GM21723 (cell line): ENCODE measurements at regions not wholly inside any gene's neighbourhood (a gene's known extent, or its start where the extent isn't known, plus 50 kb on each side); places are given as distances from the start of the nearest gene placed in this dataset.

Experiments
- ATAC-seq: cut with Tn5 transposase; IDR thresholded peaks from one replicate; pipeline ENCODE4 v1.9.1; 2021; ENCODE audit warnings: mild to moderate bottlenecking, moderate library complexity; ENCODE audit not compliant: unreplicated experiment

- no peak for ATAC-seq
Measured at GRCh38 chr9:22278426-22278825, 168.2 kb upstream of the DMRTA1 start.

DNA sequence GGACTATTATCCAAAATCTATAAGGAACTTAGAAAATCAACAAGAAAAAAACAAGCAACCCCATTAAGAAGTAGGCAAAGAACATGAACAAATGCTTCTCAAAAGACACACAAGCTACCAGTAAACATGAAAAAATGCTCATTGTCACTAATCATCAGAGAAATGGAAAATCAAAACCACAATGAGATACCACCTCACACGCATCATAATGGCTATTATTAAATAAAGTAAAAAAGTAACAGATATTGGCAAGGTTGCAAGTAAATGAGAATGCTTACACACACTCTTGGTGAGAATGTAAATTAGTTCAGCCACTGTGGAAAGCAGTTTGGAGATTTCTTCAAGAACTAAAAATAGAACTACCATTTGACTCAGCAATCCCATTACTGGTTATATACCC, 167.0 kb upstream of the DMRTA1 start:
- ATAC-seq = no peak

DNA sequence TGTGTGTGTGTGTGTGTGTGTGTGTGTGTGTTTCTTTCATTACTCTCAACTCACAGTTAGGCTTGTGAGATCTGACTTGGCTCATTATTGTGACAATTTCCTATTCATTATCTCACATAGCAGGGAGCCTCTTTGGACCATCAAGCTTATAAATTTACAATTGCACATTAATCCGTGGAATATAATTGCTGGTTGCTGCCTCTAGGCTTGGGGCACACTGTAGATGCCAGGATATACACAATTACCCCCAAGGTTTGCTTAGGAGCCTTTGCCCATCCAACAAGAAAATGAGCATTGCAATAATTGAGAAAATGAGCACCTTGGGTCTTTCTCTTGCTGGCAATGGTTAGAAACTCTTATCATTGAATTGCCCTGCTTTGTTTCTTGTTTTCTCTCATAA, 161.6 kb upstream of the DMRTA1 start:
- ATAC-seq = no peak

DNA sequence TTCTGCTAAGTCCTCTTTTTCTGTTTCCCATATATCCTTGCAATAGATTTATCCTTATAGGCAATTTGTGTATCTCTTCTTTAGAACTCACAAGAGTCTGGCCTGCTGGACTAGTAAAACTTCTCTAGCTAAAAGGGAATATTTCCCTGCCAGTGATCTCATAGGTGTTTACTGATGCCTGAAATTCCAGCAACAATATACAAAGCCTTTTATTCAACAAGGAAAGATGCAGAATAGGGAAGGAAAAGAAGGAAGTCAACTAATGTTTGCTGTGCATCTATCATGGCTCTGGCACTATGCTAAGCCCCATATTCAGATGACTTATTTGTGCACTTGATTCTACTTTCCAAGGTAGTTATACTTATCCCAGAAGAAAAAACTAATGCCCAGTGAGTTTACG, 160.0 kb upstream of the DMRTA1 start:
- no peak for ATAC-seq

DNA sequence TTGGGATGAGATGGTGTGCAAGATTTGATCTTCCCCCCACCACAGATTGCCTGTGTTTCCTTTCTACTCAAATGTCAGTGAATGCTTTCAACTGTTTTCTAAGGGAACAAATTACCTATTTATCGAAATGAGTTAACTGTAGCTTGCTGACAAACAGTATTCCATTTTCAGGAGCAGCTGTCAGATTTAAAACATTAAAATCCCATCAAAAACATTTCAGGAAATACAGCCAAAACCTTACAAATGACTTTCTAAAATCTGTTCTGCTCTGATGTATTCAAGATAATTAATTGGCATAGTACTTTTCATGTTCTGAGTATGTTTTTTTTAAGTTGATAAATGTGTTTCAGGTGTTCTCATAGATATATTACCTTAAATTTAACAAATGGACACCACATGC, 158.0 kb upstream of the DMRTA1 start:
- no peak for ATAC-seq

- no peak for ATAC-seq
Measured at GRCh38 chr9:22307013-22307711, 139.5 kb upstream of the DMRTA1 start.

- no peak for ATAC-seq
Measured at GRCh38 chr9:22308177-22308576, 138.4 kb upstream of the DMRTA1 start.

GRCh38 chr9:22316645-22317044, 130.0 kb upstream of the DMRTA1 start:
- no peak for ATAC-seq

DNA sequence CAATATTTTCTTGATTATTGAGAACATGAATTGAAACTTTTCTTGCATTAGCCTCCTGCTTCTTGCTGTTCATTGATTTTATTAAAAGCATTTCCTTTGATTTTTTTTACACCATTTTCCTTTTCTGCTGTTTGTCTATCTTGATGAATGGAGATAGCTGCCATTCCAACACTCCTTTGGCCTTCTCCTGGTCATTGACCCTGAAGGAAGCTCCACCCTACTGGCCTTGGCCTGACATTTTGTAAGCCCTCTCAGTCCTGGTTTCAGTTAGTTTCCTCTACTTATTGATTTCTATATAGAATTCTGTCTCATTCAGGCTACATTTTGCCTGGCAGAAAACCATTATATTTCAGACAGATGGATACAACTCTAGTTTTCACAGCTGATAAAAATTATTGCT, 115.1 kb upstream of the DMRTA1 start:
- no peak for ATAC-seq

- no peak for ATAC-seq
Measured at GRCh38 chr9:22332202-22332601, 114.4 kb upstream of the DMRTA1 start.

DNA sequence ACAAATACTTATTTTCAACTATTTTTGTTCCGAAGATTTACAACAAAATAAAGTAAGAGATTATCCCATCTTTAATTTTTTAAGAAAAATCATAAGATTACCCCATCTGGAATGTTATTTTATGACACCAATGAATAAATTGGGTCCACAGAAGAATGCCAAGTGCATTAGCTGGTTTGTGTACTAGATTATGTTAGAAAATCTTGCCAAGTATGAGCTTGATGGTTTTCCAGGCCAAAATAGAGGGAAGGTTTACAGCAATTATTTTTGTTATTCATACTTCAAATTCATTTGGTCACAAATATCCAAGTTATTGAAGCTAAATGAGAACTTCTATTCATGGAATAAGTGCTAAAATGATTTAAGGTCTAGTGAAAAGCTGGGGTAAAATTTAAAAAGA, 109.4 kb upstream of the DMRTA1 start:
- no peak for ATAC-seq

DNA sequence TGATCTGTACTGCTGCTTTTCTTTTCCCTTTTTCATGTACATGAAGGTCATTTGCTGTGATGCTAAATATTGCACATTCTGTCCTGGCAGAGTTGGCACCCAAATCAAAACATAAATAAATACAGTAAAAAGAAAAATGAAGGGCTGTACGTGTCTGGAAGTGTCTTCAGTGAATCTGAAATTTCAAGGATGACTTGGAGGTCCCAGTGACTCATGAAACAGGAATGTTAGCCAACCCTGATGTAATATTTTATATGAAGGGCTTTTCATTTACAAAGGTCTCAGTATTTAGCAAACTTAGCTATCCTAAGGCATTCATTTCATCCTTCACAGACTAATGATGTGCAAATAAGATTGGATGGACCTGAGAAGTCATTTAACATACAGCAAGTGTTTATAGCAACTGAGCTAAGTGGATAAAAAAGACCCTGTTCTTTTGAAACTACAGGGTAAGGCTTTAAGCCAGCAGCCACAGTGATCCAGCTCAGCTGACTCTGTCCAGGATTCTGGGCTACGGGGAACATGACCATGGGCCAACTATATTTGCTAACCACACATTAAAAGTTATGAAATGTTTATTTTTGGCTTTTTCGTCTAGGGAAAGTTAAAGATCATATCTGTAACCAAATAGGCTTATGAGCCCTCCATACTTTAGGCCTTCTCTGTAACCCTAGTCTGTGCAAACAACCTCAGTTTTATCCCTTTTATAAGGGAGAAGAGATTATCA, 104.0 kb upstream of the DMRTA1 start:
- ATAC-seq = no peak

- no peak for ATAC-seq
Measured at GRCh38 chr9:22343218-22343611, 103.4 kb upstream of the DMRTA1 start.

DNA sequence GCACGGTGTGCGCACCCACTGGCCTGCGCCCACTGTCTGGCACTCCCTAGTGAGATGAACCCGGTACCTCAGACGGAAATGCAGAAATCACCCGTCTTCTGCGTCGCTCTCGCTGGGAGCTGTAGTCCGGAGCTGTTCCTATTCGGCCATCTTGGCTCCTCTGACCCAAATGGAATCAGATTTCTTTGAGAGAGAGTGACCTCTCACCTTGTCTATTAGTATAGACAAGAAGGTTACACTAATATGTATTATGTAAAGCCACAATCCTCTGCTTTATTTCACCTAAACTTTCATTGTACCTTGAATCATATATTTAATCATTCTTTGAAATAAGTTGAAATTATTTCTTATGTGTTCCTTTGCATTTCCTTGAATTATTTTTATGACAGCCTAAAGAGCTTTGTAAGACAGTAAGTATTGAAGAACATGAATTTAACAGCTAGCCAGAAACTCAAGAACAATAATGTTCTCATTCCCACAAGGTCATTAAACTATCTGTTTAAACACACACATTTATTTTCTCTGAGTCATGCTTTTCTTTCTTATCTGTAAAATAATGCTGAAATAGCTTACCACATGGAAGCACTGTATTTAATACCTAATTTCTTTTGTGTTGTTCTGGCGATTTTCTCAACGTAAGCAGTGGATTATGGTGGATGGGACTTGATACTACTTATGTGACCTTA, 91.8 kb upstream of the DMRTA1 start:
- ATAC-seq = no peak

GRCh38 chr9:22356985-22357384, 89.6 kb upstream of the DMRTA1 start:
- no peak for ATAC-seq

- ATAC-seq = no peak
Measured at GRCh38 chr9:22363421-22363887, 83.2 kb upstream of the DMRTA1 start.

- ATAC-seq = no peak
Measured at GRCh38 chr9:22373636-22374035, 73.0 kb upstream of the DMRTA1 start.

- no peak for ATAC-seq
Measured at GRCh38 chr9:22374051-22374450, 72.6 kb upstream of the DMRTA1 start.

- ATAC-seq = no peak
Measured at GRCh38 chr9:22379272-22379671, 67.4 kb upstream of the DMRTA1 start.

DNA sequence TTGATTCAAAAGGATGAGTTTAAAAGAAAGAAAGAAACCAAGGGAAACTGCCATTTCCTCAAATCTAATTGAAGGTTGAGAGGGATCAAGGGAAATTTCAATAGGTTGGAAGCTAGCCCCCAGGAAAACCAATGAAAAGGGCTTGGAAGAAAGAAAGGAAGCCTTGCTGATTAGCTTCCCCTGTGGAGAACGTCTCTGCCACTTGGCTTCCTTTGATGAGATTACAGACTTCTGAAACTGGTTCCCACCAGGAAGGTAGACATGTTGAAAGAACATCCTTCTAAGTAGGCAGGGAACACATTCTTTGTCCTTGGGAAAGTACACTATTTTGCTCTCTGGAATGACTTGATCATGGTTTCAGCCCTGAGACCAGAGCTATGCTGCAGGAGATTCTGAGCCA, 65.5 kb upstream of the DMRTA1 start:
- ATAC-seq = no peak

DNA sequence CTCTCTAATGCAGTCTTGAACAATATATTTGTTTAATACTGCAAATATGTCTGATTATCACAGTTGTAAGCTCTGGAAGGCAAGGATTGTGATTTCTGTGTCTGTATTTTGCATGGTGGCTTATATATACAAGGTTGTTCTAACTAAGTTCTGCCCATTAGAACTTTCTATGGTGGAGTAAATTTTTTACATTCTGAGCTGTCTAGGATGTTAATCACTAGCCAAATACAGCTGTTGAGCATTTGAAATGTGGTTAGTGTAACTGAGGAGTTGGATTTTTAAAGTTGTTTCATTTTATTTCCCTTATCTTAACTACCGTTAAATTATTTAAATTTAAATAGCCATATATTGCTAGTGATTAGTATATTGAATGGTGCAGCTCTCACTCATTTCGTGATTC, 64.3 kb upstream of the DMRTA1 start:
- ATAC-seq = no peak

GRCh38 chr9:22383718-22384117, 62.9 kb upstream of the DMRTA1 start:
- ATAC-seq = no peak
